ENCODE measurements at regions not wholly inside any gene's neighbourhood (a gene's known extent, or its start where the extent isn't known, plus 50 kb on each side); places are given as distances from the start of the nearest gene placed in this dataset.
"Not testable (repeated sequence)": the region's sequence is repeated elsewhere in the genome, so short reads cannot be mapped to it uniquely, and the experiment has no call there.

DNA sequence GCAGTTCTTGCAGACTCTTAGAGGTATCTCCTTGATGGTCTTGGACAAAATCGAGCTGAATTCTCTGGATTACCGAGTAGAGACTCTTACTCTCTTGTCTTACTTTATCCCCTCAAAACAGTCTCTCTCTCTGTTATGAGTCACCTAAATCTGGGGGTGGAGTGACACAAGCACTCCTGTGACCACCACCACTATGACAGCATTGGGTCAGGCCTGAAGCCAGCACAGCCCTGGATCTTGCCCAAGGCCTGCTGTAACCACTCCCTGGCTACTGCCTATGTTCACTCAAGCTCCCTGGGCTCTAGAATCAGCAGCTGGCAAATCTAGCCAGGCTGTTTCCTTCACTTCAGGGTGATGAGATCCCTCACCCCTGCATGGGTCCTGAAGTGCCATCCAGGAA, 662.5 kb downstream of the LUZP2 start:
- DNase-seq (ENCODE audit: low read depth): no peak

DNA sequence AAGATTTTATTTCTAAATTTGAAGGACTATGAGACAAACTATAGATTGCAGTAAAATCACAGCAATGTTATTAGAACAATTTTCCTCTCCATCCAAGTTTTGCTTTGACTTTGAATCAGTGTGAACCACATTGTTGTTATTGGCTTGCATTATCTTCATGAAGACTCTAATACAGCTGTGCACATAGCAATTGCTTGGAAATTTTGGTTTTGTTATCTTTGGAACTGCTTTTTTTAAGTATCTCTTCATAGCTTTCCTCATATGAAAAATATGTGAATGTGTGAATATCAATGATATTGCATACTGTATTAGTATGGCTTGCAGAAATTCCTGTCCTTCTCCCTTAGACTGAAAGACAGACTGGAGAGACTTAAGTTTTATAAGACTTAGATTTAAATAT, 666.6 kb downstream of the LUZP2 start:
- DNase-seq (ENCODE audit: low read depth): no peak

DNA sequence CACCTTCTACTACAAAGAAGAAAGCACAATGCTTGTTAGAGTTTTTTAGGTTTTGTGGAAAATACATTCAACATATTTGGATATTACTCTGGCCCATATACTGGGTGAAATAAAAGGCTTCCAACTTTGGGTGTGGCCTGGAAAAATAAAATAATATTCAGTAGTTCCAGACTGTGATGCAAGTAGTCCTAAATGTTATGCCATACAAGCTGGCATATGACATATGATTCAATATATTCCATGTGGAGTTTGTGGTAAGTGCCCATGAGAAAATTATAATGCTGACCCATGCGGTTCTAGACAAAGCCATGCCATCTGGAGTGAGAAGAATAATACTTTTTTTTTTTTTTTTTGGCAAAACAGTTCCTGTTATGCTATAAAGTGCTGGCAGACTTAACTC, 683.3 kb downstream of the LUZP2 start:
- DNase-seq (ENCODE audit: low read depth): no peak

DNA sequence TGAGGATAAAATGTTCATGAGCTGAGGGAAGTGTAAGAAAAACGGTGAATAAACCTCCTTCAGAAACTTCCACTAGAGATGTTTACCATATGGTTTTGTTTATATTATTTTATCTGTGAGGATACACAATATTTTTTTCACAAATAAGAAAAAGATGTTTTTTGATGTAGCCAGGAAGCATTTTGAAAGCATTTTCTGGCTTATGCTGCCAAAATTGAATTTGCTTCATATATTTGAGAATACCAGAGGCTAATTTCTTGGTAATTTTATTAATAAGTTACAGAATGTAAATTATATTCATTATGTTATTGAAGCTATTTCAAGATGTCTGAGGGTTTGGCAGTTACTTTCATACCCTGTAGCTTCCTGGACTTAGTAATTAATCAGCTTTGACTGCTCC, 686.6 kb downstream of the LUZP2 start:
- DNase-seq (ENCODE audit: low read depth): no peak

DNA sequence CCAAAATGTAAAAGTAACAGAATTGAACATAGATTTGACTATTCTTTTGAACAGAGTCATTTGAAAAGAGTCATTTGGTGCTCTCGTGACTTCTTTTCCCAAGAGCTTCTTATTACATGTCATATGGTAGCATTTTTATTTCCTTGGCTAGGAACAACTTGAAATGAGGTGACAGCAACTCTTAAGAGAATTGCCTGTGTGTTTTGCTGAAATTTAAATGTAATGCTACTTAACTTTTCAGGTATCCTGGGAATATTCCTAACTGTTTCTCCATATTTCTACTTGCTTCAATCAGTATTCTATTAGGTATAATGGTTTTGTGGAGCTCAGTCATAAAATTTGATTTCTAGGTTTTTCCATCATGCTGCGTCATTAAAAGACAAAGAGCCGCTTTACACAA, 700.7 kb downstream of the LUZP2 start:
- DNase-seq (ENCODE audit: low read depth): no peak

DNA sequence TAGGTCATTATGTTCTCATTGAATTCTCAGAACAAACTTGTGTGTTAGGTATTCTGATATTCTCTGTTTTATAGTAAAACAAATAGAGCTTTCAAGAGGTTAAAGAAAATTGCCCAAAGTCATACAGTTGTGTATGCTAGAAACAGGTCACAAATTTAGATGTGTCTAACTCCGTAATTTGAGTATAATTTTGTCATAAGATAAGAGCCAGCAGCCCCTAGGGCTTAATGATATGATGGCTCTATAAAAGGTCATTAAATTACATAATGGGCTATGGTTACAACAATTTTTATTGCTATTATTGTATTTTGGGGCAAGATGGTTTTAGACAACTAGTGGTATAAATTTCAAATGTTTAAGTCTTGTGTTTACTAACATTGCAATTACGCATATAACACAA, 701.9 kb downstream of the LUZP2 start:
- DNase-seq (ENCODE audit: low read depth): no peak

DNA sequence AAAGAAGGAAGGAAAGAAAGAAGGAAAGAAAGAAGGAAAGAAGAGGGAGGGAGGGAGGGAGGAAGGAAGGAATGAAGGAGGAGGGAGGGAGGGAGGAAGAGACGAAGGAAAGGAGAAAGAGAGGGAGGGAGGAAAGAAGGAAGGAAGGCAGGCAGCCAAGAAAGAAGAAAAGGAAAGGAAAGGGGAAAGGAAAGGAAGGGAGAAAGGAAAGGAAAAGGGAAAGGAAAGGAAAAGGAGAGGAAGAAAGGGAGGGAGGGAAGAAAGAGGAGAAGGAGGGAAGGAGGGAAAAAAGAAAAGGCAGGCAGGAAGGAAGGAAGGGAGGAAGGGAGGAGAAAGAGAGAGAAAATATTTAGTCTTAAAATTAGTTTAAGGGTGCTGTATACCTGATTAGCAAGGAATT, 704.1 kb downstream of the LUZP2 start:
- DNase-seq (ENCODE audit: low read depth): no peak

DNA sequence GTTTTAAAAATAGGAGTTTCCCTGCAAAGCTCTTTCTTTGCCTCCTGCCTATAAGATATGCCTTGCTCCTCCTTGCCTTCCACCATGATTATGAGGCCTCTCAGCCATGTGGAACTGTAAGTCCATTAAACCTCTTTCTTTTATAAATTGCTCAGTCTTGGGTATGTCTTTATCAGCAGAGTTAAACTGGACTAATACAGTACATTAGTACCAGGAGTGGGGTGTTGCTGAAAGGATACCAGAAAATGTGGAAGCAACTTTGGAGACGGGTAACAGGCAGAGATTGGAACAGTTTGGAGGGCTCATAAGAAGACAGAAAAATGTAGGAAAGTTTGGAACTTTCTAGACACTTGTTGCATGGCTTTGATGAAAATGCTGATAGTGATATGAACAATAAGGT, 709.9 kb downstream of the LUZP2 start:
- DNase-seq (ENCODE audit: low read depth): no peak

DNA sequence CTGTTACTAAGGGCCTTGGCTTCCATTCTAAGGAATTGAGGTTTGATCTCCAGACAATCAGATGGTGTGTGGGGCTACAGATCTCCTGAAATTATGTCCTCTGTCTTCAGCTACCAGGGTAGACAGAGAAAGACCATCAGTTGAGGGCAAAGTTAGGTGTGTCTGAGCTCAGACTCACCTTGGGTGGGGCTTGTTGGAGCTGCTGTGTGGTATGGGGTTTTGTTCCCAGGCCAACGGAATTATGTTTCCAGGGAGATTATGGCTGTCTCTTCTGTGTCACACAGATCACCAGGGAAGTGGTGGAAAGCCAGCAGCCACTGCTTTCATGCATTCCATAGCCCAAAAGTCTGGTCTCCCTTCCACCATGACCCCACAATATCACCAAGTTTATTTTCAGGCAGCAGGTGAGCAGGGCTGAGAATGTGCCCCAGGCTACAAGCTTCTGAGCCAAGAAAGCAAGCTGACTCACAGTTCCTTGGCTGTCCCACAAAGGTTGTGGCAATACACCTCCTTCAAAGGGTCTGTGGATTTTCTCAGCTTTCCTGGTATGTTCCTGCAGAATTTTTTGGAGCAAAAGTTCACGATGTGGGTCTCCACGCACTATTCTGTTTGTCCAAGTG, 714.9 kb downstream of the LUZP2 start:
- DNase-seq (ENCODE audit: low read depth): no peak

DNA sequence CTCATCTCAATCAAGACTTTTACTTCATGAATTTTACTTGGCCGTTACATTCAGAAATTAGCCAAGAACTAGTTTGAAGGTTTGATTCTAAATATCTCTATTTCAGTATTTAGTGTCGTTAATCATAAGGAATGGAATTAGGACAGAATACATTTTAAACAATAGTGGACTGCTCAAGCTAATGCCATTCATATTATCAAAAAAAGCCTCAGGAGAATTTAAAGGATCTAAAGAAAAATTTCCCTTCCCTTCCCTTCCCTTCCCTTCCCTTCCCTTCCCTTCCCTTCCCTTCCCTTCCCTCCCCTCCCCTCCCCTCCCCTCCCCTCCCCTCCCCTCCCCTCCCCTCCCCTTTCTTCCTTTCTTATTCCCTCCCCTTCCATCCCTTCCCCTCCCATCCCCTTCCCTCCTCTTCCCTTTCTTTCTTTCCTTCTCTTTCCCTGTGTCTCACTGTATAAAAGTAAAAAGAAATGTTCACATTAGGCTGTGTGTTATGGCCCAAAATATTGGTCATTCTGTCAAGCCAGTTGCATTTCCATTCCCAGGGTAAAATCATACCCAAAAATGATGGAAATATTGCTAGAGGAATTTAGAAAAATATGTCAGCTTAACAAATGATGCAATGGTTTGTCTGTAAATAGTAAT, 717.8 kb downstream of the LUZP2 start:
- no peak for DNase-seq (ENCODE audit: low read depth)

DNA sequence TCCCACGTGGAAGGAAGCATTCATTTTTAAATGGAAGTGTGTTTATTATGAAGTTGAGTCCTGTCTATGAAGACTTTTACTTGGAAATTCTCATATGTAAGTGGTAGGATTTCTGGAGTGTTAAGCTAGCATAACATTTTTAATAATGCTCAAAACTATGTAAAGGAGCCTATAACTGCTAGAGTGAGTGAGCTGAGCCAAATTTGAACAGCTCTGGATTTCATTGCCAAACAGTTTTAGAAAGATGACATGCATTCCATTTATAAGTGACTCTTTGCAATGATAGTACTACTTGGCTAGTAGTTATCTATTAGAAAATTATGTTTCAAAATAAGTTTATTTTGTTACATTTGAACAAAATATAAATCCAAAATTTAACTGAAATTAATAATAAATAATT, 721.2 kb downstream of the LUZP2 start:
- DNase-seq (ENCODE audit: low read depth): no peak

DNA sequence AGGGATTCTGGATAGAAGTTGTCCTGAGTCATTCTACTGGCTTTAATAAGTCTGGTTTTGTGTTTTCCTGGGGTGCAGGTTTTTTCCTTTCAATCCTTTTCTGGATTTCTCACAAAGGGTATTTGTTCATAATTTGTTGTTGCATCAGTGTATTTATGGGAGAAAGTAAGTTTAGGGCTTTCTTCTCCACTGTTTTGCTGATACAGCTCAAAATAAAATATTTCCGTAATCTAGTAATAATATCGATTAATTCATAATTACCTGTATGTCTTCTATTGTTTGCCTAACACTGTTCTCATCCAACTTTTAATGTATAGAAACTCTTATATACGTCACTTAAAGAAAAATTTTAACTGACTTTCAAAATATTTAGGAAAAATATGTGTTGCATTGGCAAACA, 728.2 kb downstream of the LUZP2 start:
- no peak for DNase-seq (ENCODE audit: low read depth)

DNA sequence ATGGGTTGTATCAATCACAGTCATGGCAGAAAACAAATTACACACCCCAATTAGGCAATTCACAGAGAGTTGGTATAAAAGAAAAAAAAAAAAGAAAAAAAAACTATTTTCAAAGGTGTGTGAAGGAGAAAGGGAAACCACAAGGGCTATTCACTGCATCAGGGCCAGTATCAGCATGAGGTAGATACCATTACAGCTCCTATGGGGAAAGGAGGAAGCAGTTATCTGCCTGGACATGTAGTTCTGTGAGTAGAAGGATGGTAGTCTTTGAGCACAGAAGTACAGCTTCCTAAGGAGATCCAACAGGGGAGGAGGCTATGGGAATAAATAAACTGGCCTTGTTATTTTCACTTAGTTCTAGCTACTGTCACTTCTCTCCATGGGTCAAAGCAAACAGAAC, 746.1 kb downstream of the LUZP2 start:
- DNase-seq (ENCODE audit: low read depth): no peak

DNA sequence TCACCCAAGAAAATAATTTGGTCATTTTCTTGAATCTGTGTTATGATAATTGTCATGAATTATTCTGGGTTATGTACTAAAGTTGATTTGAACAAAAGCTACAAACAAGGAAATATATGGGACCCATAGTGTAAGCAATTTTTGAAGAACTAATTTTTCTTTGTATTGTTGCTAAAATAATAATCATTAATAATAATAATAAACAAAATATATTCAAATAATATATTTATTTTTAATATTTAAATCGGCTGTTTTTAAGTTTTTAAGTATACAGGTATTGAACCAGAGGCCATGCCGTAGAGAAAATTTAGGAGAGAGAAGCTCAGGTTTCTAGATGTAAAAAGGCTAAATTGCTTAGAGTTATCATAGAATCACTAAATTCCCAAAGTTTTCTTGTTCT, 747.3 kb downstream of the LUZP2 start:
- DNase-seq (ENCODE audit: low read depth): no peak

DNA sequence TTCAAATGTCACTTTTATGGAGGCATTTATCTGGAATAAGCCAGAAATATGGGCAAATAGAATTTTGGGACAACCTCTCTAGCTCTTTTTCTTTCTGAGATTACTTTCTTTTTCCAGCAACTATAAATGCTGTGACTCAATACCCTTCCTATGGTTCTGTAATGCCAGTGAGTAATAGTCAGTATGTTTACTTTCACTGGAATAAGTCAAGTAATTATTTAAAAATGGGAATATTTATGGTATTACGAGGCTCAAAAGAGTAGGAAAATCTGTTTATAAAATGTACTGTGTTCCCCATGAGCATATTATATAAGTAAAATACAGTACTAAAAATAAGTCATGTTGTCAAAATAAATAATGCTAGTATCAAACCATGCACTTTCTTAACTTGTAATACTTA, 750.5 kb downstream of the LUZP2 start:
- no peak for DNase-seq (ENCODE audit: low read depth)

DNA sequence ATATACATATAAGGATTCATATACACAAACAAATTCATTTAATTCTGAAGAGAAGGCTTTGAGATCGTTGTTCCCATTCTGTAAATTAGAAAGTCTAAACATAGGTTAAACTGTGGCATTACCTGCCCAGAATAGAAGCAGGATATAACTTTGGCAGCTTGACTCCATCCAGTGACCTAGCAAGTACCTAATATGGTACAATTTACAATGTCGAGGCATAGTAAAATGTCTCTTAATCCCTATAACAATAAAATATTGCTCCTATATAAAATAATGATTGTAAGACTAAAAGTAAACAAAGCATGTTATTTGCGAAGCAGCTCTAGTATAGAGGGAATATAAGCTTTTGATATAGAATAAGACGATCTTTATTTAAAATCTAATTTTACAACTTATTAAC, 756.0 kb downstream of the LUZP2 start:
- DNase-seq (ENCODE audit: low read depth): no peak

DNA sequence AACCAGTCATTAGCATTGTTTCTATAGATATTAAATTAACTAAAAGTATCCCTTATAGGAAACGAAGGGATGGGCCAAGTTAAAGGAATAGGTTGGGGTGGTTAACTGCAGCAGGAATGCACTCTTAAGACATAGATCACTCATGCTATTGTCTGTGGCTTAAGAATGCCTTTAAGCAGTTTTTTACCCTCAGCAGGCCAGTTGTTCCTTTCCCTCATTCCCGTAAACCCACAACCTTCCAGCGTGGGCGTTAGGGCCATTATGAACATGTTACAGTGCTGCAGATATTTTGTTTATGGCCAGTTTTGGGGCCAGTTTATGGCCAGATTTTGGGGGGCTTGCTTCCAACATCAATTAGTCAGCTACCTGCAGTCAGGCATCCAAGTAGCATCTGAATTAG, 767.0 kb downstream of the LUZP2 start:
- DNase-seq (ENCODE audit: low read depth): not testable (repeated sequence)

DNA sequence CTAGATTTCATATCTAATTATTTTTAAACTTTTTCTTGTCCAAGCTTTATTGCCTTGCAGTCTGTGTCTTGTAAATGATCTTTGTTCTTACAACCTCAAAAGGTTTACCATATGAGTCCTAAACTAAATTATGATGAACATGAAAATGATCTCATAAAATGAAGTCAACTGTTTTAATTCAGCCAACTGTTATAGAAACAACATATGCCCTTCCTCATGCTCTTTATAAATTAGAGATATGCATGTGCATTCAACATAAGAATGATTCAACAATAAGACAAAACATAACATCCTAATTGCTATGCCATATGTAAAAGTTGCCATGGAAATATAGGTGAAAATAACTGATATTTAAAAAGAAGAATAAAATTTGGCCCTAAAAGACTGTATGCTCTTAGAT, 774.4 kb downstream of the LUZP2 start:
- no peak for DNase-seq (ENCODE audit: low read depth)

DNA sequence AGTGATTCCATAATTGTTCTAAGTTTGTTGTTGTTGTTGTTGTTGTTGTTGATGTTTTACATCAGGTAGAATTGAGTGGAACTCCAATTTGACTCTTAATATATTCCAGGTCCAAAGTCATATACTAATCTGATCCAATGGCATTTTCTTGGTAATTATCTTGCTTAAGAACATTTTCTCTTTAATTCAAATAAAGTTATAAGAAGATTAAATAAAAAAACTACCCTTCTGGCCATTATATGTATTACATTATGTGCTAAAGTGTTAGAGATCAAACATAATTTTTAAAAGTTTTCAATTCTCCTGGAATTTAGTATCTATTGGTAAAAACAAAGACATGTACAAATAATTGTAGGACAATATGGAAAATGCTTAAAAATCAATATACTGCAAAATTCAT, 775.4 kb downstream of the LUZP2 start:
- no peak for DNase-seq (ENCODE audit: low read depth)

DNA sequence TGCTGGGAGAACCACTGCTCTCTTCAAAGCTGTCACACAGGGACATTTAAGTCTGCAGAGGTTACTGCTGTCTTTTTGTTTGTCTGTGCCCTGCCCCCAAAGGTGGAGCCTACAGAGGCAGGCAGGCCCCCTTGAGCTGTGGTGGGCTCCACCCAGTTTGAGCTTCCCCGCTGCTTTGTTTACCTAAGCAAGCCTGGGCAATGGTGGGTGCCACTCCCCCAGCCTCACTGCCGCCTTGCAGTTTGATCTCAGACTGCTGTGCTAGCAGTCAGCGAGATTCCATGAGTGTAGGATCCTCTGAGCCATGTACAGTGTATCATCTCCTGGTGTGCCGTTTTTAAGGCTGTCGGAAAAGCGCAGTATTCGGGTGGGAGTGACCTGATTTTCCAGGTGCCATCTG, 784.0 kb downstream of the LUZP2 start:
- DNase-seq (ENCODE audit: low read depth): not testable (repeated sequence)

DNA sequence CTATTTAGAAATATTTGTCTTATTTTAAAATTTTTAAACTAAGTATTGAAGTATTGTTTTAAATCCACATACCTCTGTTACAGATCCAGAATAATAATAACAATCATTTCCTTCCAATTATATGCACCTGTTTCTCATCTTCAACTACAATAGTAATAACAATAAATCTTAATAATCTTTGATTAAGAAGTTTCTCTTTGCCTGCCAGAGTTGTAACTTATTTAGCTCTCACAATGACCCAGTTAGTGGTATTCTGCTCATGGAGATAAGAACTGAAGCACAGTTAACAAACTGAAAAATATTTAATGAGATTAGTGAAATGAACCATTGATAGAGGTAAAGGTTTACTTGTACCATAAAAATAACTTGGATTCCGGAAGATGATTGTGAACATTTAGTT, 796.3 kb downstream of the LUZP2 start:
- no peak for DNase-seq (ENCODE audit: low read depth)

DNA sequence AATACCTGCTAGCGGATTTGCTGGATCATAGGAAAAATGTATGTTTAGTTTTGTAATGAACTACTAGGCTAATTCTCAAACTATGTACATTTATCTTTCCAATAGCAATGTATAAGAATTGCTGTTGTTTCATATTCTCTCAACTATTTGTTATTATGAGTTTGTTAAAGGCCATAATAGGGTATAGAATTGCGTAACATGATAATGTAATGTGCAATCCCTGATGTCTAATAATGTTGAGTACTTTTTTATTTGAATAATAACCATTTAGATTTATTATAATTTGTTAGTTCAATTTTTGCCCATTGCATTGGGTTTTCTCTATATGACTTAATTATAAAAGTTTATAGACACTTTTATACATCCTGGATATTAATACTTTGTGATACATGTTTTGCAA, 801.6 kb downstream of the LUZP2 start:
- no peak for DNase-seq (ENCODE audit: low read depth)

DNA sequence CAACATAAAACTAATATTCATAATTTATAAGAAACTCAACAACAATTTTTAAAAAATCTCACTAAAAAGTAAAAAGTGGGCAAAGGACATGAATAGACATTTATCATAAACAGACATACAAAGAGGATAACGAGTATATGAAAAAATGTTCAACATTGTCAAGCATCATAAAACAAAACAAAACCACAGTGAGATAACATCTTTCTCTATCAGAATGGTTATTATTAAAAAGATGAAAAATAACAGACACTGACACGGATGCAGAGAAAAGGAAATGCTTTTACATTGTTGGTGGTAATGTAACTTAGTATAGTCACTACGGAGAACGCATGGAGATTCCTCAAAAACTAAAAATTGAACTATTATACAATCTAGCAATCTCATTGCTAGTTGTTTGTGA, 813.0 kb downstream of the LUZP2 start:
- no peak for DNase-seq (ENCODE audit: low read depth)

DNA sequence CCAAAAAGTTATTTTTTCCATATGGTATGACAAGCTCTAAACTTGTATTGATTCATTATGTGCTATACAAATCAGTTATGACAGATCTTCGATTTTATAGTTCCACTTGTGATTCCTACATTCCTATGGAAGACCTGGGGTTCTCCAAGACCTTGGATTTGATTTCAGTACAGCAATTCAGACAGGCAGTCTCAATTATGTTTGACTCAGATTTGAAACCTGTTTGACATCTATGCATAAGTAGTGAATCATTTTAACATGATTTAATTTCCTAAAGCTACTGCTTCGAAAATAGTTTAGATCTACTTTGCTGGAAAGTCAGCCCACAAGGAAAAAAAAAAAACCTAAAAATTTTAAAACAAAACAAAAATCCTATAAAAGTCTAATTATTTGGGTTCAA, 820.4 kb downstream of the LUZP2 start:
- DNase-seq (ENCODE audit: low read depth): no peak
